ENCODE measurements at regions not wholly inside any gene's neighbourhood (a gene's known extent, or its start where the extent isn't known, plus 50 kb on each side); places are given as distances from the start of the nearest gene placed in this dataset.

GRCh38 chr4:14513471-14513870 lies 488.8 kb upstream of the CPEB2 start:
- TF ChIP-seq CTCF (IDR thresholded peaks at IDR 0.05; ENCODE audit: extremely low read depth, low read depth, low read length) = no peak
- no peak overlapping the region for H3K4me3 ChIP-seq (ENCODE audit: insufficient read depth, low read length)
- H3K4me1 ChIP-seq (ENCODE audit: insufficient read depth, low read length) = peaks cover 5% of the 10 kb centered on the region
- H3K27ac ChIP-seq (ENCODE audit: low read depth, low read length) = no peak overlapping the region
- H2AFZ ChIP-seq (ENCODE audit: low read length) = no peak overlapping the region
- peak; percentile 9 for DNase-seq (ENCODE audit: insufficient read length, low spot score, missing footprints)
- no peaks in the 10 kb centered on the region for H3K9me3 ChIP-seq (ENCODE audit: low read depth, low read length)
- no peaks in the 10 kb centered on the region for H3K36me3 ChIP-seq (ENCODE audit: insufficient read depth, low read length)
- no peaks in the 10 kb centered on the region for H4K20me1 ChIP-seq (ENCODE audit: insufficient read depth, low read length)
- no peak overlapping the region for H3K4me2 ChIP-seq (ENCODE audit: insufficient read depth, low read length)
- H3K27me3 ChIP-seq (ENCODE audit: insufficient read depth, low read length) = no peaks in the 10 kb centered on the region
- no peaks in the 10 kb centered on the region for H3K79me2 ChIP-seq (ENCODE audit: insufficient read depth, low read length)

GRCh38 chr4:14515556-14515955 lies 486.7 kb upstream of the CPEB2 start:
- Histone ChIP-seq H4K20me1 (ENCODE audit: insufficient read depth, low read length) (no peaks in the 10 kb centered on the region), H3K27ac (ENCODE audit: low read depth, low read length) (no peak overlapping the region), H3K27me3 (ENCODE audit: insufficient read depth, low read length) (no peaks in the 10 kb centered on the region), H3K4me3 (ENCODE audit: insufficient read depth, low read length) (no peak overlapping the region), H3K4me1 (ENCODE audit: insufficient read depth, low read length) (peaks cover 5% of the 10 kb centered on the region), H3K9me3 (ENCODE audit: low read depth, low read length) (no peaks in the 10 kb centered on the region), H3K36me3 (ENCODE audit: insufficient read depth, low read length) (no peaks in the 10 kb centered on the region), H3K4me2 (ENCODE audit: insufficient read depth, low read length) (no peak overlapping the region), H2AFZ (ENCODE audit: low read length) (no peak overlapping the region), H3K79me2 (ENCODE audit: insufficient read depth, low read length) (no peaks in the 10 kb centered on the region)
- no peak for DNase-seq (ENCODE audit: insufficient read length, low spot score, missing footprints)
- no peak for TF ChIP-seq CTCF (IDR thresholded peaks at IDR 0.05; ENCODE audit: extremely low read depth, low read depth, low read length)

GRCh38 chr4:14518136-14518535 lies 484.1 kb upstream of the CPEB2 start:
- H3K4me1 ChIP-seq (ENCODE audit: insufficient read depth, low read length) = peaks cover 5% of the 10 kb centered on the region
- H3K79me2 ChIP-seq (ENCODE audit: insufficient read depth, low read length) = no peaks in the 10 kb centered on the region
- no peak overlapping the region for H3K27ac ChIP-seq (ENCODE audit: low read depth, low read length)
- no peak for TF ChIP-seq CTCF (IDR thresholded peaks at IDR 0.05; ENCODE audit: extremely low read depth, low read depth, low read length)
- DNase-seq (ENCODE audit: insufficient read length, low spot score, missing footprints) = no peak
- H3K27me3 ChIP-seq (ENCODE audit: insufficient read depth, low read length) = no peaks in the 10 kb centered on the region
- H2AFZ ChIP-seq (ENCODE audit: low read length) = peak overlapping the region; percentile 50
- H3K36me3 ChIP-seq (ENCODE audit: insufficient read depth, low read length) = no peaks in the 10 kb centered on the region
- H3K4me3 ChIP-seq (ENCODE audit: insufficient read depth, low read length) = no peak overlapping the region
- no peaks in the 10 kb centered on the region for H4K20me1 ChIP-seq (ENCODE audit: insufficient read depth, low read length)
- H3K4me2 ChIP-seq (ENCODE audit: insufficient read depth, low read length) = no peak overlapping the region
- H3K9me3 ChIP-seq (ENCODE audit: low read depth, low read length) = no peaks in the 10 kb centered on the region

DNA sequence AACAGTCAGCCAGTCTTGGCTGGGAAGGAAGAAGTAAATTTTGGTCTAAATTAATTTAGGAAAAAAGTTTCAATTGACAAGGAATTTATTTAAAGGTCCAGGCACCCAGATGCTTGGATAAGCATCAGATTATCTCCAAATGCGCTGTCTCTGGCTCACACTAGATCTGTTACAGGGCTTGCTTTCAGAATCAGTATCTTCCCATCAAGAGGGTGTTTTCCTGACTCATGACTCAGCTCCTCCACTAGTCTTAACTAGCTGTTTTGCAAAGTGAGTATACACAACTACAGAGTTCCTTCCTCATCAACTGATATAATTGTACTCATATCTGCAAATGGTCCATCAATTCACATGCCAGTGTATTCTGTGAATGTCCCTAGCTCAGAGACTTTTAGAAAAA lies 482.1 kb upstream of the CPEB2 start:
- no peak for DNase-seq (ENCODE audit: insufficient read length, low spot score, missing footprints)
- no peaks in the 10 kb centered on the region for H3K79me2 ChIP-seq (ENCODE audit: insufficient read depth, low read length)

More for the DNA sequence above, 482.1 kb upstream of the CPEB2 start:
- H3K27me3 ChIP-seq (ENCODE audit: insufficient read depth, low read length) = no peaks in the 10 kb centered on the region
- no peak overlapping the region for H2AFZ ChIP-seq (ENCODE audit: low read length)
- no peaks in the 10 kb centered on the region for H3K9me3 ChIP-seq (ENCODE audit: low read depth, low read length)
- TF ChIP-seq CTCF (IDR thresholded peaks at IDR 0.05; ENCODE audit: extremely low read depth, low read depth, low read length) = no peak
- H3K27ac ChIP-seq (ENCODE audit: low read depth, low read length) = no peak overlapping the region
- no peak overlapping the region for H3K4me3 ChIP-seq (ENCODE audit: insufficient read depth, low read length)
- H3K36me3 ChIP-seq (ENCODE audit: insufficient read depth, low read length) = no peaks in the 10 kb centered on the region
- no peaks in the 10 kb centered on the region for H4K20me1 ChIP-seq (ENCODE audit: insufficient read depth, low read length)
- H3K4me1 ChIP-seq (ENCODE audit: insufficient read depth, low read length) = no peaks in the 10 kb centered on the region
- H3K4me2 ChIP-seq (ENCODE audit: insufficient read depth, low read length) = no peak overlapping the region
